GM19193 (cell line): ENCODE measurements at regions not wholly inside any gene's neighbourhood (a gene's known extent, or its start where the extent isn't known, plus 50 kb on each side); places are given as distances from the start of the nearest gene placed in this dataset.

Experiments used
- POLR2A ChIP-seq: IDR thresholded peaks from 4 replicates; pipeline ENCODE4 v1.6.1; 2011; ENCODE audit not compliant: insufficient read depth, insufficient read length; ENCODE audit errors: extremely low read depth

- no peak for TF ChIP-seq POLR2A
Observed at GRCh38 chr6:164035900-164036485, 621.5 kb downstream of the QKI start.

- no peak for TF ChIP-seq POLR2A
Observed at GRCh38 chr6:164034602-164035140, 620.2 kb downstream of the QKI start.

- TF ChIP-seq POLR2A: no peak
Observed at GRCh38 chr6:164025180-164025579, 610.7 kb downstream of the QKI start.

GRCh38 chr6:164023535-164023934 is 609.0 kb downstream of the QKI start:
- no peak for TF ChIP-seq POLR2A

- TF ChIP-seq POLR2A: no peak
Observed at GRCh38 chr6:164022632-164023031, 608.1 kb downstream of the QKI start.

- TF ChIP-seq POLR2A: no peak
Observed at GRCh38 chr6:164021589-164022250, 607.2 kb downstream of the QKI start.

- no peak for TF ChIP-seq POLR2A
Observed at GRCh38 chr6:164020142-164020541, 605.6 kb downstream of the QKI start.

GRCh38 chr6:164018133-164018532 is 603.6 kb downstream of the QKI start:
- TF ChIP-seq POLR2A: no peak

- no peak for TF ChIP-seq POLR2A
Observed at GRCh38 chr6:164016056-164016455, 601.5 kb downstream of the QKI start.

- TF ChIP-seq POLR2A: no peak
Observed at GRCh38 chr6:164015088-164015484, 600.6 kb downstream of the QKI start.

GRCh38 chr6:164014346-164015087 is 600.0 kb downstream of the QKI start:
- TF ChIP-seq POLR2A: no peak

GRCh38 chr6:164013480-164014208 is 599.1 kb downstream of the QKI start:
- TF ChIP-seq POLR2A: no peak

GRCh38 chr6:164011321-164011720 is 596.8 kb downstream of the QKI start:
- TF ChIP-seq POLR2A: no peak

GRCh38 chr6:164010441-164011103 is 596.1 kb downstream of the QKI start:
- TF ChIP-seq POLR2A: no peak
